ENCODE measurements at regions not wholly inside any gene's neighbourhood (a gene's known extent, or its start where the extent isn't known, plus 50 kb on each side); places are given as distances from the start of the nearest gene placed in this dataset.

GRCh38 chr6:92069781-92070180 lies 1349.6 kb downstream of the EPHA7 start:
- Histone ChIP-seq H3K4me3 (ENCODE audit: low read depth in 1 of 3, low read length in 3 of 3) (no peak overlapping the region), H3K4me1 (ENCODE audit: control insufficient read depth in 3 of 3, insufficient read depth in 2 of 3, low read depth in 1 of 3, low read length in 2 of 3) (no peaks in the 10 kb centered on the region), H3K36me3 (ENCODE audit: control insufficient read depth in 3 of 3, insufficient read depth in 2 of 3, low read depth in 1 of 3, low read length in 3 of 3) (no peaks in the 10 kb centered on the region), H3K9me3 (ENCODE audit: control insufficient read depth in 2 of 2, insufficient read depth in 1 of 2, low read depth in 1 of 2, low read length in 1 of 2) (no peaks in the 10 kb centered on the region), H3K27me3 (ENCODE audit: control insufficient read depth in 3 of 3, insufficient read depth in 3 of 3, low read length in 3 of 3) (no peaks in the 10 kb centered on the region), H3K27ac (ENCODE audit: low read depth in 1 of 3, low read length in 2 of 3) (no peak overlapping the region)
- WGBS, 3 donors: 64 to 66% (median 65%) methylated on average over 3 of the region's 3 CpGs
- no peak for DNase-seq
- FAIRE-seq: no peak

DNA sequence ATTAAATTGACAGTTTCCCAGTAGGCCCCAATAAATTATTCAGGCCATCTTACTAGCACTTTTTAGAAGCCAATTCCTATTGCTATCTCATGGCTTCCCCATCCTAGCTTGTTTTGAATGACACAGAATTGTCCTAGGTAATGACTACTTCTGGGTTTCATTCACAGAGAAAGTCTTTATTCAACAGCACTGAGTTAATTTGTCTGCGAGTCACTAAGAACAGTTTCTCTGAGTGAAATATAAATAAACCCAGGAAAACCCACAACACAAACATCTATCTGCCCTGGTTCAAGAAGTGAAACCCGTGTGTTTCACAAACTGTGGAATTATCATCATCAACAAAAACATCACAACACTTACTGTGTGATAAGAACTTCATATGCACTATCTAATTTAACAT lies 1366.8 kb downstream of the EPHA7 start:
- WGBS, 3 donors: 64 to 69% (median 66%) methylated on average over 2 of the region's 2 CpGs
- no peak for FAIRE-seq
- no peak overlapping the region for H3K27ac ChIP-seq (ENCODE audit: low read depth in 1 of 3, low read length in 2 of 3)
- H3K4me3 ChIP-seq (ENCODE audit: low read depth in 1 of 3, low read length in 3 of 3): no peak overlapping the region
- no peaks in the 10 kb centered on the region for H3K9me3 ChIP-seq (ENCODE audit: control insufficient read depth in 2 of 2, insufficient read depth in 1 of 2, low read depth in 1 of 2, low read length in 1 of 2)
- H3K27me3 ChIP-seq (ENCODE audit: control insufficient read depth in 3 of 3, insufficient read depth in 3 of 3, low read length in 3 of 3): no peaks in the 10 kb centered on the region
- no peaks in the 10 kb centered on the region for H3K36me3 ChIP-seq (ENCODE audit: control insufficient read depth in 3 of 3, insufficient read depth in 2 of 3, low read depth in 1 of 3, low read length in 3 of 3)
- no peaks in the 10 kb centered on the region for H3K4me1 ChIP-seq (ENCODE audit: control insufficient read depth in 3 of 3, insufficient read depth in 2 of 3, low read depth in 1 of 3, low read length in 2 of 3)
- DNase-seq: no peak

DNA sequence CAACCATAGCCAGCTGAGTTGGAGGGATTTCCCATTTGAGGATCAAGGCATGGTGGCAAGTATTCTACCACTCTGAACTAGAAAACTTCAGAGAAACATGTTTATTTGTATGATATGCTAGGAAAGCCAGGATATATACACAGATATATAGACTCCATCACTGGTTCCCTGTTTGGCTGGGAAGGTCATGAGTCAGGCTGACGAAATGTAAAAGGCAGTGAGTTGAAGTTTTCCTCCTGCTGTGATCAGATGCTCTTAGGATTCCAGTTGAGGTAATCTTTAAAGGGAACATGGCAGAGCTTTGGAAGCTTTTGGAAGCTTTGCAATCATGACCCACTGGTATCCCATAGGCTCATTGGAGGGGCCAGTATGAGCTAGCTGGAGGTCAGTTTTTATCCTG lies 1369.1 kb downstream of the EPHA7 start:
- no peak overlapping the region for H3K27ac ChIP-seq (ENCODE audit: low read depth in 1 of 3, low read length in 2 of 3)
- no peak overlapping the region for H3K4me3 ChIP-seq (ENCODE audit: low read depth in 1 of 3, low read length in 3 of 3)
- no peaks in the 10 kb centered on the region for H3K36me3 ChIP-seq (ENCODE audit: control insufficient read depth in 3 of 3, insufficient read depth in 2 of 3, low read depth in 1 of 3, low read length in 3 of 3)
- H3K27me3 ChIP-seq (ENCODE audit: control insufficient read depth in 3 of 3, insufficient read depth in 3 of 3, low read length in 3 of 3): no peaks in the 10 kb centered on the region
- no peaks in the 10 kb centered on the region for H3K4me1 ChIP-seq (ENCODE audit: control insufficient read depth in 3 of 3, insufficient read depth in 2 of 3, low read depth in 1 of 3, low read length in 2 of 3)
- DNase-seq: no peak
- no peaks in the 10 kb centered on the region for H3K9me3 ChIP-seq (ENCODE audit: control insufficient read depth in 2 of 2, insufficient read depth in 1 of 2, low read depth in 1 of 2, low read length in 1 of 2)
- FAIRE-seq: no peak
- WGBS, 3 donors: 31 to 65% (median 36%) methylated on average over 1 of the region's 1 CpG

GRCh38 chr6:92047860-92048259 lies 1371.5 kb downstream of the EPHA7 start:
- no peak for FAIRE-seq
- Histone ChIP-seq H3K4me1 (ENCODE audit: control insufficient read depth in 3 of 3, insufficient read depth in 2 of 3, low read depth in 1 of 3, low read length in 2 of 3) (no peaks in the 10 kb centered on the region), H3K4me3 (ENCODE audit: low read depth in 1 of 3, low read length in 3 of 3) (no peak overlapping the region), H3K27ac (ENCODE audit: low read depth in 1 of 3, low read length in 2 of 3) (no peak overlapping the region), H3K9me3 (ENCODE audit: control insufficient read depth in 2 of 2, insufficient read depth in 1 of 2, low read depth in 1 of 2, low read length in 1 of 2) (no peaks in the 10 kb centered on the region), H3K36me3 (ENCODE audit: control insufficient read depth in 3 of 3, insufficient read depth in 2 of 3, low read depth in 1 of 3, low read length in 3 of 3) (no peaks in the 10 kb centered on the region), H3K27me3 (ENCODE audit: control insufficient read depth in 3 of 3, insufficient read depth in 3 of 3, low read length in 3 of 3) (no peaks in the 10 kb centered on the region)
- DNase-seq: no peak
- 87 to 93% (median 88%) methylated on average over 4 of the region's 4 CpGs for WGBS, 3 donors

GRCh38 chr6:92047152-92047850 lies 1372.1 kb downstream of the EPHA7 start:
- H3K27me3 ChIP-seq (ENCODE audit: control insufficient read depth in 3 of 3, insufficient read depth in 3 of 3, low read length in 3 of 3): no peaks in the 10 kb centered on the region
- no peak overlapping the region for H3K27ac ChIP-seq (ENCODE audit: low read depth in 1 of 3, low read length in 2 of 3)
- DNase-seq (no peak), FAIRE-seq (no peak)
- H3K4me1 ChIP-seq (ENCODE audit: control insufficient read depth in 3 of 3, insufficient read depth in 2 of 3, low read depth in 1 of 3, low read length in 2 of 3): no peaks in the 10 kb centered on the region
- WGBS, 3 donors: 67 to 70% (median 68%) methylated on average over 4 of the region's 4 CpGs
- H3K36me3 ChIP-seq (ENCODE audit: control insufficient read depth in 3 of 3, insufficient read depth in 2 of 3, low read depth in 1 of 3, low read length in 3 of 3): no peaks in the 10 kb centered on the region
- no peaks in the 10 kb centered on the region for H3K9me3 ChIP-seq (ENCODE audit: control insufficient read depth in 2 of 2, insufficient read depth in 1 of 2, low read depth in 1 of 2, low read length in 1 of 2)
- H3K4me3 ChIP-seq (ENCODE audit: low read depth in 1 of 3, low read length in 3 of 3): no peak overlapping the region

DNA sequence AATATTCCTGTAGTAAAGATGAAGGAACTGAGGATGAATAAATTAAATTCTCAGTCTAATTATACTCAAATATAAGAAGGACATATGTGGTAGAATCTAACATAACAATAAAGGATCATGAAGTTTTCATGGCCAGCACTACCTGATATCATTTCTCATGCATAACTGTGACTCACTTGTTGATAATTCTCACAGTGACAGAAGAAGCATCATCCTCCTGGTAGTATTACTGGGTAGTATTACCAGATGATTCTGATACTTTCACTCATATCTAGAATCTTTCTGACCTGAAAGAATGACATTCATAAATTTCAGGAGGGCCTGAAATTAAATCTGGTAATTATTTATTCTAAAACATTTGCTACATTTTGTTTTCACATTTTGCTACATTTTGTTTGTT lies 1375.0 kb downstream of the EPHA7 start:
- no peak for FAIRE-seq
- Histone ChIP-seq H3K9me3 (ENCODE audit: control insufficient read depth in 2 of 2, insufficient read depth in 1 of 2, low read depth in 1 of 2, low read length in 1 of 2) (no peaks in the 10 kb centered on the region), H3K4me1 (ENCODE audit: control insufficient read depth in 3 of 3, insufficient read depth in 2 of 3, low read depth in 1 of 3, low read length in 2 of 3) (no peaks in the 10 kb centered on the region), H3K4me3 (ENCODE audit: low read depth in 1 of 3, low read length in 3 of 3) (no peak overlapping the region), H3K36me3 (ENCODE audit: control insufficient read depth in 3 of 3, insufficient read depth in 2 of 3, low read depth in 1 of 3, low read length in 3 of 3) (no peaks in the 10 kb centered on the region), H3K27me3 (ENCODE audit: control insufficient read depth in 3 of 3, insufficient read depth in 3 of 3, low read length in 3 of 3) (no peaks in the 10 kb centered on the region), H3K27ac (ENCODE audit: low read depth in 1 of 3, low read length in 2 of 3) (no peak overlapping the region)
- DNase-seq: no peak

- no peaks in the 10 kb centered on the region for H3K36me3 ChIP-seq (ENCODE audit: control insufficient read depth in 3 of 3, insufficient read depth in 2 of 3, low read depth in 1 of 3, low read length in 3 of 3)
- DNase-seq: no peak
- no peak overlapping the region for H3K4me3 ChIP-seq (ENCODE audit: low read depth in 1 of 3, low read length in 3 of 3)
- no peak overlapping the region for H3K27ac ChIP-seq (ENCODE audit: low read depth in 1 of 3, low read length in 2 of 3)
- H3K9me3 ChIP-seq (ENCODE audit: control insufficient read depth in 2 of 2, insufficient read depth in 1 of 2, low read depth in 1 of 2, low read length in 1 of 2): no peaks in the 10 kb centered on the region
- FAIRE-seq: no peak
- H3K27me3 ChIP-seq (ENCODE audit: control insufficient read depth in 3 of 3, insufficient read depth in 3 of 3, low read length in 3 of 3): no peaks in the 10 kb centered on the region
- no peaks in the 10 kb centered on the region for H3K4me1 ChIP-seq (ENCODE audit: control insufficient read depth in 3 of 3, insufficient read depth in 2 of 3, low read depth in 1 of 3, low read length in 2 of 3)
- WGBS, 3 donors: 50 to 57% (median 51%) methylated on average over 3 of the region's 3 CpGs
Observed at GRCh38 chr6:92043777-92044176, 1375.6 kb downstream of the EPHA7 start.

DNA sequence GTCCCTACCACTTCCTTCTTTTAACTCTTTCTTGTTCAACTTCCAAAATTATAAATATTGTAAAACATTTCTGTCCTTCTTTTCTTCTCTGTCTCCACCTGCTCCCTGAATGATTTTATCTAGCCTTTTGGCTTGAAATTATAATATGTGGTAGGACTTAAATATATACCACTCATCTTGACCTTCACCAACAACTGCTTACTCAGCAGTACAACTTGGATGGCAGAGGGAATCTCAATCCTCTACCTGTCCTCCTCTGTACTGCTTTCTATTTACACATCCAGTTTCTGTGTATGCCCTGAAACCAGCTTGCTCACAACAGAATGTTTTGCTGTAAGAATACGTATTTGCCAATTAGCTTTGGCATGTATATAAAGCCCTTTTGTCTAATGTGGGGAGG lies 1392.5 kb downstream of the EPHA7 start:
- Histone ChIP-seq H3K36me3 (ENCODE audit: control insufficient read depth in 3 of 3, insufficient read depth in 2 of 3, low read depth in 1 of 3, low read length in 3 of 3) (no peaks in the 10 kb centered on the region), H3K27ac (ENCODE audit: low read depth in 1 of 3, low read length in 2 of 3) (no peak overlapping the region), H3K9me3 (ENCODE audit: control insufficient read depth in 2 of 2, insufficient read depth in 1 of 2, low read depth in 1 of 2, low read length in 1 of 2) (no peaks in the 10 kb centered on the region), H3K4me1 (ENCODE audit: control insufficient read depth in 3 of 3, insufficient read depth in 2 of 3, low read depth in 1 of 3, low read length in 2 of 3) (no peaks in the 10 kb centered on the region), H3K27me3 (ENCODE audit: control insufficient read depth in 3 of 3, insufficient read depth in 3 of 3, low read length in 3 of 3) (no peaks in the 10 kb centered on the region), H3K4me3 (ENCODE audit: low read depth in 1 of 3, low read length in 3 of 3) (no peak overlapping the region)
- no peak for DNase-seq
- no peak for FAIRE-seq
- WGBS, 3 donors: 71 to 93% (median 87%) methylated on average over 1 of the region's 1 CpG

GRCh38 chr6:92024881-92025280 lies 1394.5 kb downstream of the EPHA7 start:
- FAIRE-seq: no peak
- 17 to 56% (median 23%) methylated on average over 2 of the region's 2 CpGs for WGBS, 3 donors

More at GRCh38 chr6:92024881-92025280, 1394.5 kb downstream of the EPHA7 start:
- no peak overlapping the region for H3K27ac ChIP-seq (ENCODE audit: low read depth in 1 of 3, low read length in 2 of 3)
- no peaks in the 10 kb centered on the region for H3K9me3 ChIP-seq (ENCODE audit: control insufficient read depth in 2 of 2, insufficient read depth in 1 of 2, low read depth in 1 of 2, low read length in 1 of 2)
- no peaks in the 10 kb centered on the region for H3K36me3 ChIP-seq (ENCODE audit: control insufficient read depth in 3 of 3, insufficient read depth in 2 of 3, low read depth in 1 of 3, low read length in 3 of 3)
- H3K4me1 ChIP-seq (ENCODE audit: control insufficient read depth in 3 of 3, insufficient read depth in 2 of 3, low read depth in 1 of 3, low read length in 2 of 3): no peaks in the 10 kb centered on the region
- no peaks in the 10 kb centered on the region for H3K27me3 ChIP-seq (ENCODE audit: control insufficient read depth in 3 of 3, insufficient read depth in 3 of 3, low read length in 3 of 3)
- H3K4me3 ChIP-seq (ENCODE audit: low read depth in 1 of 3, low read length in 3 of 3): no peak overlapping the region
- no peak for DNase-seq
